ENCODE measurements at regions not wholly inside any gene's neighbourhood (a gene's known extent, or its start where the extent isn't known, plus 50 kb on each side); places are given as distances from the start of the nearest gene placed in this dataset.

GRCh38 chrX:71000139-71000538, 68.0 kb downstream of the SNX12 start:
- no peak for DNase-seq (ENCODE audit: low read depth)

- DNase-seq (ENCODE audit: low read depth), result peak; percentile 42
These were observed 67.6 kb upstream of the SLC7A3 start for GRCh38 chrX:70998411-70999027.

GRCh38 chrX:70995338-70995737, 64.4 kb upstream of the SLC7A3 start:
- no peak for DNase-seq (ENCODE audit: low read depth)

GRCh38 chrX:70988425-70988824, 57.5 kb upstream of the SLC7A3 start:
- no peak for DNase-seq (ENCODE audit: low read depth)
